Gastroesophageal sphincter (tissue), 4 donors: ENCODE measurements at regions not wholly inside any gene's neighbourhood (a gene's known extent, or its start where the extent isn't known, plus 50 kb on each side); places are given as distances from the start of the nearest gene placed in this dataset.

Experiments used
- ATAC-seq: fragments of 150-250 bp; one replicate; pipeline ENCODE4 v1.9.1; 2016; ENCODE audit warnings: mild to moderate bottlenecking, moderate library complexity
- H3K27ac ChIP-seq, 4 donors: fragments of 200-600 bp; sonication (generic) in 3 of 4; 1 replicate in 3 of 4; 2 replicates in 1 of 4; pipeline ENCODE4 v1.5.1; 2016 to 2019
- H3K27me3 ChIP-seq: fragments of 200-600 bp; sonication (generic); one replicate; pipeline ENCODE4 v1.5.1; 2019
- H3K36me3 ChIP-seq, 2 donors: fragments of 200-600 bp; sonication (generic); one replicate each; pipeline ENCODE4 v1.5.1; 2019; ENCODE audit warnings: control low read depth in 1 of 2
- H3K4me1 ChIP-seq, 3 donors: fragments of 200-600 bp; sonication (generic); 1 replicate in 2 of 3; 2 replicates in 1 of 3; pipeline ENCODE4 v1.5.1; 2016 to 2019; ENCODE audit warnings: control low read depth in 2 of 3
- H3K4me3 ChIP-seq, 2 donors: fragments of 200-600 bp; sonication (generic); one replicate each; pipeline ENCODE4 v1.5.1; 2019; ENCODE audit warnings: mild to moderate bottlenecking in 1 of 2, moderate library complexity in 1 of 2
- H3K9me3 ChIP-seq, 3 donors: fragments of 200-600 bp; sonication (generic); one replicate each; pipeline ENCODE4 v1.5.1; 2017 to 2019; ENCODE audit warnings: control low read depth in 2 of 3
- CTCF ChIP-seq, 4 experiments: fragments of 200-600 bp in 2 of 4; fragments of 450-650 bp in 2 of 4; sonication (generic) in 1 of 4; IDR thresholded peaks; one replicate each; pipeline ENCODE4 v1.5.1; 2017 to 2019; ENCODE audit warnings: antibody characterized with exemption in 4 of 4, mild to moderate bottlenecking in 2 of 4, moderate library complexity in 2 of 4
- EP300 ChIP-seq: sonication (generic); formaldehyde crosslinking; IDR thresholded peaks from one replicate; pipeline ENCODE4 v1.6.1; 2017; ENCODE audit warnings: antibody characterized with exemption, mild to moderate bottlenecking
- POLR2A ChIP-seq, 2 donors: fragments of 450-650 bp; IDR thresholded peaks; one replicate each; pipeline ENCODE4 v1.6.1; 2017; ENCODE audit warnings: antibody characterized with exemption in 2 of 2, mild to moderate bottlenecking in 2 of 2, moderate library complexity in 1 of 2
- POLR2AphosphoS5 ChIP-seq: sonication (generic); formaldehyde crosslinking; IDR thresholded peaks from one replicate; pipeline ENCODE4 v1.6.1; 2017; ENCODE audit warnings: antibody characterized with exemption
- WGBS, 2 donors: methylation state at CpG; one replicate each; pipeline ENCODE4 v1.1.5; 2018; ENCODE audit warnings: low coverage in 1 of 2; 5-methylcytosine and 5-hydroxymethylcytosine counted together

DNA sequence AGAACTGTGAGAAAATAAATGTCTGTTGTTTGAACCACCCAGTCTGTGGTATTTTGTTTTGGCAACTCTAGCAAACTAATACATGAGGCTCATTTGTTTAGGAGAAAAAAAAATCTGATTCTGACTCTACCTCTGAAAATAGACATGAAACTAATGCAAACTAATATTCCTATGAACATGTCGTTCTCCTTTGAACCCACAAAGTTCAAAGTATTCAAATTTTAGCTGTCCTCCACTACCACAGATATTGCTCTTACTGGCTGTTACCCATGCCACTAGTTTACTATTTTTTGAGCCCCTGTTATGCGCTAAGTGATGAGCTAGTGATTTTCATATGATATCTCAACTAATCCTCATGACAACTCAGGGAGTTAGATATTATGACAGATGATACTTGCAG lies 58.8 kb upstream of the ZNF804B start:
- ATAC-seq = no peak
- TF ChIP-seq EP300 (no peak), POLR2AphosphoS5 (no peak), POLR2A (IDR thresholded peaks at IDR 0.05) (no peak), CTCF (IDR thresholded peaks at IDR 0.05) (no peak)
- H3K27me3 ChIP-seq = no peaks in the 10 kb centered on the region
- 85 to 87% methylated on average over 2 of the region's 2 CpGs for WGBS, 2 donors
- no peaks in the 10 kb centered on the region for H3K9me3 ChIP-seq
- no peak overlapping the region for H3K4me3 ChIP-seq
- H3K27ac ChIP-seq = no peak overlapping the region
- no peaks in the 10 kb centered on the region for H3K36me3 ChIP-seq
- H3K4me1 ChIP-seq = no peaks in the 10 kb centered on the region

GRCh38 chr7:88694207-88694606 lies 65.3 kb upstream of the ZNF804B start:
- no peaks in the 10 kb centered on the region for H3K9me3 ChIP-seq
- TF ChIP-seq CTCF (IDR thresholded peaks at IDR 0.05) (no peak), POLR2A (IDR thresholded peaks at IDR 0.05) (no peak), POLR2AphosphoS5 (no peak), EP300 (no peak)
- no peak overlapping the region for H3K4me3 ChIP-seq
- H3K4me1 ChIP-seq = no peaks in the 10 kb centered on the region
- H3K27me3 ChIP-seq = no peaks in the 10 kb centered on the region
- H3K27ac ChIP-seq = no peak overlapping the region
- H3K36me3 ChIP-seq = no peaks in the 10 kb centered on the region
- no peak for ATAC-seq

- TF ChIP-seq POLR2AphosphoS5 = no peak
- TF ChIP-seq CTCF (IDR thresholded peaks at IDR 0.05) = no peak
- TF ChIP-seq EP300 = no peak
- TF ChIP-seq POLR2A (IDR thresholded peaks at IDR 0.05) = no peak
- no peaks in the 10 kb centered on the region for H3K27me3 ChIP-seq
- no peak overlapping the region for H3K4me3 ChIP-seq
- H3K27ac ChIP-seq = no peak overlapping the region
- ATAC-seq = no peak
- H3K9me3 ChIP-seq = no peaks in the 10 kb centered on the region
- no peaks in the 10 kb centered on the region for H3K4me1 ChIP-seq
- H3K36me3 ChIP-seq = no peaks in the 10 kb centered on the region
Observed at GRCh38 chr7:88693131-88693530, 66.4 kb upstream of the ZNF804B start.

DNA sequence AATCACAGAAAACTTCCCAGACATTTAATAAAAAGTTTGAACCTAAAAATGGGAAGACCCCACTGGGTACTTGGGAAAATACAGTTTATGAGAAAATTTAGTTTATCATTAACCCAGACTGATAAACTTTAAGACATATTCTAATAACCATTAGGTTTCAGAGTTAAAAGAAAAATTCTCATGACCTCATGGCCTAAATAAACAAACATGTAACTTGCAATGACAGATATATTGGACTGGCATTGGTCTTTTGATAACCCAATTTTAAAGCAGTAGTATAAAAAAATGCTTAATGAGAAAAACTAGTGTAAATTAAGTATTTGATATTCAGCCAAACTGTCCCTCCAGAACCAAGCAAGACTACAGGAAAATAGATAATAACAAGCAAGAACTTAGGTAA lies 67.0 kb upstream of the ZNF804B start:
- no peaks in the 10 kb centered on the region for H3K36me3 ChIP-seq
- H3K27ac ChIP-seq = no peak overlapping the region
- no peaks in the 10 kb centered on the region for H3K9me3 ChIP-seq
- no peak for ATAC-seq
- TF ChIP-seq POLR2A (IDR thresholded peaks at IDR 0.05) (no peak), POLR2AphosphoS5 (no peak), EP300 (no peak), CTCF (IDR thresholded peaks at IDR 0.05) (no peak)
- no peak overlapping the region for H3K4me3 ChIP-seq
- H3K27me3 ChIP-seq = no peaks in the 10 kb centered on the region
- no peaks in the 10 kb centered on the region for H3K4me1 ChIP-seq

DNA sequence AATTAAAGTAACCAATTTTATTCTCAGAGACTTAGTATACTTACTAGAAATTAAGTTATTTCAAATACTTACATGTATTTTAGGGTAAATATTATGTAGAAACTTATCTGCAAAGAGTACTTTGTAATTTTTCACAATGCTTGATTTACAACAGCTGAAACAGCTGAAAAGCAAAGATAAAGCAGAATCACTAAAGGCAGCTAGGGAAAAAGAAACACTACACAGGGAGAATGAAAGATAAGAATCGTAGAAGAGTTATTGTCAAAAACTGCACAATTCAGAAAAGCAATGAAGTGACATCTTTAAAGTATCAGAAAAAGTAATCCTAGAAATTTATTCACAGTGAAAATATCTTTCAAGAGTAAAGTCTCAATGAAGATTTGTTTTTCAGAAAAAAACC lies 69.7 kb upstream of the ZNF804B start:
- ATAC-seq = no peak

More for the DNA sequence above, 69.7 kb upstream of the ZNF804B start:
- Histone ChIP-seq H3K27me3 (no peaks in the 10 kb centered on the region), H3K27ac (no peak overlapping the region), H3K4me3 (no peak overlapping the region), H3K4me1 (no peaks in the 10 kb centered on the region), H3K9me3 (no peaks in the 10 kb centered on the region), H3K36me3 (no peaks in the 10 kb centered on the region)
- TF ChIP-seq CTCF (IDR thresholded peaks at IDR 0.05) (no peak), POLR2AphosphoS5 (no peak), EP300 (no peak), POLR2A (IDR thresholded peaks at IDR 0.05) (no peak)
- WGBS, 2 donors = 20 to 36% methylated on average over 1 of the region's 1 CpG
